Body of pancreas (tissue), 4 donors: ENCODE measurements at regions not wholly inside any gene's neighbourhood (a gene's known extent, or its start where the extent isn't known, plus 50 kb on each side); places are given as distances from the start of the nearest gene placed in this dataset.

Experiments
- ATAC-seq: fragments of 150-250 bp; one replicate; pipeline ENCODE4 v1.9.1; 2016
- DNase-seq, 4 donors: peaks; one replicate each; pipeline ENCODE4 v3.0.0-alpha.2; 2019
- H3K27ac ChIP-seq, 4 donors: fragments of 200-600 bp; sonication (generic); 1 replicate in 3 of 4; 2 replicates in 1 of 4; pipeline versions ENCODE4 v1.5.1 to v1.6.1; 2016 to 2019; ENCODE audit warnings: mild to moderate bottlenecking in 1 of 4, mixed read lengths in 1 of 4, moderate library complexity in 1 of 4
- H3K27me3 ChIP-seq, 2 donors: fragments of 200-600 bp; sonication (generic); one replicate each; pipeline ENCODE4 v1.6.0; 2016; ENCODE audit warnings: mild to moderate bottlenecking in 1 of 2
- H3K36me3 ChIP-seq, 2 donors: fragments of 200-600 bp; sonication (generic); replicated peaks in 1 of 2; 2 replicates each; pipeline ENCODE4 v1.5.1; 2016; ENCODE audit warnings: low read depth in 2 of 2; ENCODE audit not compliant: insufficient read depth in 1 of 2
- H3K4me1 ChIP-seq: fragments of 200-600 bp; sonication (generic); one replicate; pipeline ENCODE4 v1.6.0; 2016
- H3K4me3 ChIP-seq, 2 donors: fragments of 200-600 bp; sonication (generic); 1 replicate in 1 of 2; 2 replicates in 1 of 2; pipeline ENCODE4 v1.5.1; 2016 to 2019
- H3K9me3 ChIP-seq, 3 donors: fragments of 200-600 bp; sonication (generic); 1 replicate in 2 of 3; 2 replicates in 1 of 3; pipeline ENCODE4 v1.5.1; 2016
- POLR2A ChIP-seq, 3 donors: fragments of 450-650 bp; IDR thresholded peaks; one replicate each; pipeline ENCODE4 v1.6.1; 2016; ENCODE audit warnings: antibody characterized with exemption in 3 of 3, mild to moderate bottlenecking in 2 of 3
- WGBS, 2 donors: methylation state at CpG; one replicate each; pipeline ENCODE4 v1.1.5; 2017; 5-methylcytosine and 5-hydroxymethylcytosine counted together
- intact Hi-C: fragments of 100-400 bp; cut with DNase I; formaldehyde crosslinking; loops from one replicate; pipeline ENCODE4 v1.15.1; 2023
- TF ChIP-seq, protein P1 (sequence below), 7 experiments: fragments of 450-650 bp in 4 of 7; fragments of 200-600 bp in 3 of 7; sonication (generic) in 3 of 7; IDR thresholded peaks; one replicate each; pipeline ENCODE4 v1.5.1; 2016 to 2019; ENCODE audit warnings: antibody characterized with exemption in 7 of 7

DNA sequence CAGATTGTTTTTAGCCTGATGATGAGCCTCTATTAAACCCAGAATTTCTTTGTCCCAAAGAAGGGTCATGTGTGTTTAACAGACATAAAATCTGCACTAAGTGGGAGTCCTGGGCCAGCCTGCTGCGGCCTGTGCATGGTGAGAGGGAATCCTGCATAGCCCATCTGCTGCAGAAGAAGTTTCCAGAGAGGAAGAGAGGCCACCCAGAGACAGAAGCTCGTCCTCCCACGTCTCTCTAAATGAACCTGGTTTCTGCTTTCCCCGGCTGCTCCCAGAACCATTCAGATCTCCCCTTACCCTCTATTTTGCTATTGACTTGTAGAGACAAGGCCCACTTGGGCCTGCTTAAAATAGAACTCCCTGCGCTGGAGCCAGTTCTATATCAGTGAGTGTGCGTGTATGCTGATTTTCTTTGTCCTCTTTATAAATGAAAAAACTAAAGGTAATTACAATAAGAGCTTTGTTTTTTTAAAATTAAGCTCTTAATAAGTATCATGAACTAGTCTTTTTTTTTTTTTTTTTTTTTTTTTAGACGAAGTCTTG, 142.8 kb upstream of the RAB4A start:
- TF ChIP-seq POLR2A (IDR thresholded peaks at IDR 0.05): no peak
- TF ChIP-seq, protein P1, sequence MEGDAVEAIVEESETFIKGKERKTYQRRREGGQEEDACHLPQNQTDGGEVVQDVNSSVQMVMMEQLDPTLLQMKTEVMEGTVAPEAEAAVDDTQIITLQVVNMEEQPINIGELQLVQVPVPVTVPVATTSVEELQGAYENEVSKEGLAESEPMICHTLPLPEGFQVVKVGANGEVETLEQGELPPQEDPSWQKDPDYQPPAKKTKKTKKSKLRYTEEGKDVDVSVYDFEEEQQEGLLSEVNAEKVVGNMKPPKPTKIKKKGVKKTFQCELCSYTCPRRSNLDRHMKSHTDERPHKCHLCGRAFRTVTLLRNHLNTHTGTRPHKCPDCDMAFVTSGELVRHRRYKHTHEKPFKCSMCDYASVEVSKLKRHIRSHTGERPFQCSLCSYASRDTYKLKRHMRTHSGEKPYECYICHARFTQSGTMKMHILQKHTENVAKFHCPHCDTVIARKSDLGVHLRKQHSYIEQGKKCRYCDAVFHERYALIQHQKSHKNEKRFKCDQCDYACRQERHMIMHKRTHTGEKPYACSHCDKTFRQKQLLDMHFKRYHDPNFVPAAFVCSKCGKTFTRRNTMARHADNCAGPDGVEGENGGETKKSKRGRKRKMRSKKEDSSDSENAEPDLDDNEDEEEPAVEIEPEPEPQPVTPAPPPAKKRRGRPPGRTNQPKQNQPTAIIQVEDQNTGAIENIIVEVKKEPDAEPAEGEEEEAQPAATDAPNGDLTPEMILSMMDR (IDR thresholded peaks at IDR 0.05): no peak
- intact Hi-C loops: no loop called here
- WGBS, 2 donors: 74 to 79% methylated on average over 7 of the region's 7 CpGs
- Histone ChIP-seq H3K27ac (no peak overlapping the region), H3K36me3 (no peaks in the 10 kb centered on the region), H3K4me3 (no peak overlapping the region), H3K4me1 (peaks cover 70% of the 10 kb centered on the region), H3K9me3 (no peaks in the 10 kb centered on the region), H3K27me3 (no peaks in the 10 kb centered on the region)
- DNase-seq (no peak), ATAC-seq (no peak)

DNA sequence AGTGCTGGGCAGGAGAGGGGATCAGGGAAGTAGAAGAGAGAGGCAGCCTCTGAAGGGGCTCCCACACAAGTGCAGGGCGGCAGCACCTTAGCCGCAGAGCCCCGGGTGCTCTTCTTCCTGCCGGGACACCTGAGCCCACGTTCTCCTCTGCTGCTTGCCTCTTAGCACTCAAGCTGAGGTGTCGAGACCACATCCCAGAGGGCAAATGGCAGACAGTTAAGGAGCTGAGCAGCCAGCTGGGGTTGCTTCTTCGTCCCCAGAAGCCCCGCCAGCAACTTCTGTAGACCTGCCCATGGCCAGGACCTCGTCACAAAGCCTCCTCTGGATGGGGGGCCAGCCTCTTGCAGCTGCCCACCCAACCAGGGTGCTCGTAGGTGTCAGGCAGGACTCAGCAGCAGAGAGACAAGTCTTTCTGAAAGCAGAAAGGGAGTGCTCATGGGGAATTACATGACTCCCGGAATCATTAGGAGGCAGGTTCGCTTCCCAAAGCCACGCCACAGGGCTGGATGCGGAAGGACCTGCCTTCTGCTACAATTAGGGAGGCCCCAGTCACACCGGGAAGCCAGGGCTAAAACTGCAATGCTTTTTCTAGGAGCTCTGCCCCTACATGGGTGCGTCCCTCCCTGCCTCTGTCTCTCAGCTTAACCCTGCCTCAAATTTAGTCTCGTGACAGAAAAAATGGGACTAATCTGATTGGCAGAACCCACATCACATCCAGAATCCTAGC, 141.4 kb upstream of the RAB4A start:
- H3K4me1 ChIP-seq: peaks cover 62% of the 10 kb centered on the region
- ATAC-seq: no peak
- 85 to 94% methylated on average over 15 to 17 of the region's 17 CpGs for WGBS, 2 donors

GRCh38 chr1:229130028-229130668, 140.8 kb upstream of the RAB4A start:
- Histone ChIP-seq H3K4me1 (peaks cover 55% of the 10 kb centered on the region), H3K9me3 (peaks cover 0 to 7% (median 0%) of the 10 kb centered on the region in 3 donors), H3K36me3 (no peaks in the 10 kb centered on the region), H3K27me3 (no peaks in the 10 kb centered on the region), H3K27ac (peak overlapping the region; percentile 53 to 87 (median 84)), H3K4me3 (no peak overlapping the region)
- 45 to 73% methylated on average over 8 to 9 of the region's 9 CpGs for WGBS, 2 donors
- intact Hi-C loops: no loop called here
- DNase-seq: peak in 3 of 4 donors; percentile 57 to 79 (median 68)
- TF ChIP-seq, protein P1 (IDR thresholded peaks at IDR 0.05): no peak
- no peak for TF ChIP-seq POLR2A (IDR thresholded peaks at IDR 0.05)
- no peak for ATAC-seq

More for the DNA sequence above, 141.4 kb upstream of the RAB4A start:
- Histone ChIP-seq H3K36me3 (no peaks in the 10 kb centered on the region), H3K27me3 (no peaks in the 10 kb centered on the region), H3K27ac (peak overlapping the region; percentile 18 to 87 (median 84)), H3K9me3 (peaks cover 0 to 1% (median 0%) of the 10 kb centered on the region in 3 donors), H3K4me3 (no peak overlapping the region)
- no peak for DNase-seq
- intact Hi-C loops: no loop called here
- TF ChIP-seq, protein P1 (IDR thresholded peaks at IDR 0.05): no peak
- TF ChIP-seq POLR2A (IDR thresholded peaks at IDR 0.05): no peak

DNA sequence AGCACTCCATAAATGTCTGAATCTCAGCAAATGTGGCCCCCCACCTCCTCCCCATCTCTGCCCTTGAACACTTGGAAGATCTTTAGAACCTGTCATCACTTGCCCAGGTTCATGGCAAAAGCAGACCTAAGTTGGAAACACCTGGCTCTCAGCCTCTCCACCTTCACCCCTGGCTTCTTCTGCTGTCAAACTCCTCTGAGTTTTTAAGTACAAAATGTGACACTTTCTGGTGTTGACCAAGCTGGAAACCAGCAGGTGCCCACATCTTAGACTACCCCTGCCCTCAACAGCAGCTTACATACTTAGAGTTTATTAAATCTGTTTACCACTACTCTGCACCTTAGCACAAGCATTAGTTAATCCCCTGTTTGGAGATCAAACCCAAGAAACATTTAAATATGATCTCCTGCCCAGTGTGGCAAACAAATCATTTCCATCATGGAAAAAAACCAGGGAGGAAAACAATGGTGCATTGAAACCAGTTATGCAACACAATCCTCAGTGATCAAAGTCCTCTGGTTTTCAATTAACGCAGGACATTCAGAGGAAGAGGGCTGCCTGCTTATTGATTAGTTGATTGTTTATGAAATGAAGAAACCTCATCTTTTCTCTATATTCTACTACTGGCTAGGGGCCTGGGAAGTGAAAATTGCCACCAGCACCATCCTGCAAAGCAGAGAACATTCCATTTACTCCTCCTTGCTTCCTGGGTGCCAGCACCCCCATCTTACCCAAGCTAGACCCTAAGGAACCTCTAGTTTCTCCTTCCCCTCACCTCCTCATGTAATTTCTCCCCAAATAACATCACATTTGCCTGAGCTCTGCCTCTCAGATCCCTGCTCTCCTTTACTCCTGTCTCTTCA, 139.4 kb upstream of the RAB4A start:
- DNase-seq (peak in 1 of 4 donors; percentile 52), ATAC-seq (peak; percentile 85)
- intact Hi-C loops: no loop called here
- Histone ChIP-seq H3K4me1 (peaks cover 49% of the 10 kb centered on the region), H3K27ac (peak overlapping the region; percentile 82 to 87 (median 86)), H3K36me3 (no peaks in the 10 kb centered on the region), H3K9me3 (peaks cover 0 to 7% (median 0%) of the 10 kb centered on the region in 3 donors), H3K4me3 (no peak overlapping the region), H3K27me3 (no peaks in the 10 kb centered on the region)
- WGBS, 2 donors: 11 to 18% methylated on average over 1 of the region's 1 CpG
- TF ChIP-seq, protein P1 (IDR thresholded peaks at IDR 0.05): no peak
- TF ChIP-seq POLR2A (IDR thresholded peaks at IDR 0.05): no peak
